Mesothelial cell of epicardium (in vitro differentiated cells): ENCODE measurements at regions not wholly inside any gene's neighbourhood (a gene's known extent, or its start where the extent isn't known, plus 50 kb on each side); places are given as distances from the start of the nearest gene placed in this dataset.
A peak's percentile ranks its signal among the peaks of the same experiment; 100 is the strongest.

Experiments
- DNase-seq, 2 experiments: peaks; one replicate each; pipeline ENCODE4 v3.0.0; 2021; ENCODE audit warnings: low spot score in 2 of 2; ENCODE audit not compliant: unreplicated experiment in 2 of 2
- H3K27ac Mint-ChIP-seq: 2 replicates; pipeline ENCODE4 v1.8.0; 2021; ENCODE audit warnings: mixed read lengths
- H3K27me3 Mint-ChIP-seq: 2 replicates; pipeline ENCODE4 v1.8.0; 2021; ENCODE audit warnings: low read depth, mixed read lengths
- H3K36me3 Mint-ChIP-seq: 2 replicates; pipeline ENCODE4 v1.8.0; 2021; ENCODE audit warnings: mixed read lengths
- H3K4me1 Mint-ChIP-seq: 2 replicates; pipeline ENCODE4 v1.8.0; 2021; ENCODE audit warnings: mixed read lengths
- H3K4me3 Mint-ChIP-seq: 2 replicates; pipeline ENCODE4 v1.8.0; 2021; ENCODE audit warnings: mild to moderate bottlenecking, moderate library complexity, mixed read lengths
- H3K9me3 Mint-ChIP-seq: 2 replicates; pipeline ENCODE4 v1.8.0; 2021; ENCODE audit warnings: mixed read lengths
- TF ChIP-seq, protein P1 (sequence below): fragments of 200-600 bp; sonication (generic); IDR thresholded peaks from one replicate; pipeline ENCODE4 v1.5.0; 2021; ENCODE audit warnings: antibody characterized with exemption; ENCODE audit not compliant: unreplicated experiment

- no peak overlapping the region for H3K4me3 Mint-ChIP-seq
- TF ChIP-seq, protein P1, sequence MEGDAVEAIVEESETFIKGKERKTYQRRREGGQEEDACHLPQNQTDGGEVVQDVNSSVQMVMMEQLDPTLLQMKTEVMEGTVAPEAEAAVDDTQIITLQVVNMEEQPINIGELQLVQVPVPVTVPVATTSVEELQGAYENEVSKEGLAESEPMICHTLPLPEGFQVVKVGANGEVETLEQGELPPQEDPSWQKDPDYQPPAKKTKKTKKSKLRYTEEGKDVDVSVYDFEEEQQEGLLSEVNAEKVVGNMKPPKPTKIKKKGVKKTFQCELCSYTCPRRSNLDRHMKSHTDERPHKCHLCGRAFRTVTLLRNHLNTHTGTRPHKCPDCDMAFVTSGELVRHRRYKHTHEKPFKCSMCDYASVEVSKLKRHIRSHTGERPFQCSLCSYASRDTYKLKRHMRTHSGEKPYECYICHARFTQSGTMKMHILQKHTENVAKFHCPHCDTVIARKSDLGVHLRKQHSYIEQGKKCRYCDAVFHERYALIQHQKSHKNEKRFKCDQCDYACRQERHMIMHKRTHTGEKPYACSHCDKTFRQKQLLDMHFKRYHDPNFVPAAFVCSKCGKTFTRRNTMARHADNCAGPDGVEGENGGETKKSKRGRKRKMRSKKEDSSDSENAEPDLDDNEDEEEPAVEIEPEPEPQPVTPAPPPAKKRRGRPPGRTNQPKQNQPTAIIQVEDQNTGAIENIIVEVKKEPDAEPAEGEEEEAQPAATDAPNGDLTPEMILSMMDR = no peak
- no peaks in the 10 kb centered on the region for H3K9me3 Mint-ChIP-seq
- H3K4me1 Mint-ChIP-seq = peaks cover 8% of the 10 kb centered on the region
- no peak overlapping the region for H3K27ac Mint-ChIP-seq
- H3K27me3 Mint-ChIP-seq = no peaks in the 10 kb centered on the region
- no peaks in the 10 kb centered on the region for H3K36me3 Mint-ChIP-seq
- DNase-seq = no peak
Measured at GRCh38 chr5:89292487-89292886, 409.5 kb upstream of the MEF2C start.

GRCh38 chr5:89289604-89290003, 406.6 kb upstream of the MEF2C start:
- peaks cover 12% of the 10 kb centered on the region for H3K4me1 Mint-ChIP-seq
- DNase-seq = no peak
- H3K27ac Mint-ChIP-seq = no peak overlapping the region

DNA sequence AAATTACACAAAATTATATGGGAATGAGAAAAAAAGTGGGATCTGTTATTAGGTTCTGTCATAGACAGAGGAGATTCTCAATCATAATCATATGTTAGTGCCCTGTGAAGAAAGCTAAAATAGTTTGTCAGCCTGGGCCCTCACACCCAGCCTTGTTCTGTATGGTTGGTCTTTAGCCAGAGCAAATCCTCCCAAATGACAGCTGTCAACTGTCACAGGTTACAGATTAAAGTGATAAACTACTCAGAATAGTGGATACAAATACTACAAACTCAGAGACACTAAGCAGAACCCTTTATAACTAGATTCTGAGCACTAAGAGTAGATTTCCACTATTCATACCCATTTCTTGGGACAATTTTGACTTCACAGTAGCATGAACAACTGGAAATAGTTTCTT, 405.0 kb upstream of the MEF2C start:
- Mint-ChIP-seq H3K4me3 (no peak overlapping the region), H3K27ac (no peak overlapping the region), H3K9me3 (no peaks in the 10 kb centered on the region), H3K27me3 (no peaks in the 10 kb centered on the region), H3K4me1 (peaks cover 12% of the 10 kb centered on the region), H3K36me3 (no peaks in the 10 kb centered on the region)
- no peak for DNase-seq
- TF ChIP-seq, protein P1 = no peak

More at GRCh38 chr5:89289604-89290003, 406.6 kb upstream of the MEF2C start:
- no peak overlapping the region for H3K4me3 Mint-ChIP-seq
- H3K27me3 Mint-ChIP-seq = no peaks in the 10 kb centered on the region
- no peaks in the 10 kb centered on the region for H3K9me3 Mint-ChIP-seq
- H3K36me3 Mint-ChIP-seq = no peaks in the 10 kb centered on the region
- TF ChIP-seq, protein P1 = no peak

DNA sequence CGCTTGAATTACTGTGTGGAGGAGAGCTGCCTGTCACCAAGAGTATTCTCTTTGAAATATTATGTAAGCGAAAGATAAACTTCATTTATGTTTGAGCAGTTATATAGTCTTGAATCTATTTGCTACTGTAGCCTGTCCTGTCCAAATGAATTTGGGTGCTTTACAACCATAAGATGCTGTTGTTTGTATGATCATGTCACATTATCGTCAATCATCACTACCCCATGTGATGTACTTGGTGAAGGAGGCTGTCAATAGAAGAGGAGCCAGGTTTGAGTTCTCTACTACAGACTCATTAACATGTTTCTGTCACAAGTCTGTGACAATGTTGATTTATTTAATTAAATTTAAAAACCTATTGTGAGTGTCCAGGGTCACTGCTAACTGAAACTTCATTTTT, 403.3 kb upstream of the MEF2C start:
- no peak for DNase-seq
- Mint-ChIP-seq H3K9me3 (no peaks in the 10 kb centered on the region), H3K4me1 (peaks cover 27% of the 10 kb centered on the region), H3K4me3 (no peak overlapping the region), H3K27me3 (no peaks in the 10 kb centered on the region), H3K36me3 (no peaks in the 10 kb centered on the region), H3K27ac (no peak overlapping the region)
- TF ChIP-seq, protein P1 = no peak

DNA sequence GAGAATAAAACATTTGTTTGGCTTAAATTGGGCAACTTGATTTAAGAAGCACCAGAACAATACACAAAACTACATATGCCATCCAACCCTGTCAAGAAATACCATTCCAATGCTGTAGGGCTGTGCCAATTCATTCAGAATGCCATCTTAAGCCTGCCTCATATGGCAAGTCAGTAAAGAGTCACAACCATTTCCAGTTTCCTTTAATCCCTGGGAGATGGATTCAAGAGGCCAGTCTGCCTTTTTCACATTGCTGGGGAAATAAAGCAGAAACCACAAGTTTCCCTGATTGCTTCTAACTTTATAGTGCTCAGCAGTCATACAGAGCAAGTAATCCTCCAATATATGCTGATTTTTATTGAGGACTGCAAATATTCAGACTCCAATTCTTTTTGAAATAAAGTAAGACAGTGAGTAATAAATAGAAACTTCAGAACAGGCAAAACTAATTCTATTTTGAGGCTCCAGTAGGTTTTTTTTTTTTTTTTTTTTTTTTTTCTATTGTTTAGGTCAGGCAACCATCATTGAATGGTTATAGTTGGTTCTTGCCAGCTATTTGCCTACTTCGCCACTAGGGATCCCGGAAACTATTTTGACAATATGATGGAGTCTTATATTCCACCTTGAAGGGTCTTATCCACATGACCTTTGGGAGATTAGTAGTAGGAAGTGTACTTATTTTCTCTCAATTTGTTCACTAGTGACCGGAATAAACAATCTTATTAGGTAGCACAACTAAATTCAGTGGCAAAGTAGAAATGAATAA, 400.9 kb upstream of the MEF2C start:
- Mint-ChIP-seq H3K4me3 (no peak overlapping the region), H3K27ac (no peak overlapping the region), H3K27me3 (no peaks in the 10 kb centered on the region), H3K36me3 (no peaks in the 10 kb centered on the region), H3K9me3 (no peaks in the 10 kb centered on the region), H3K4me1 (peaks cover 24% of the 10 kb centered on the region)
- TF ChIP-seq, protein P1 = peak; percentile 27
- DNase-seq = no peak
